Activated naive CD8-positive, alpha-beta T cell (primary cell): ENCODE measurements at regions not wholly inside any gene's neighbourhood (a gene's known extent, or its start where the extent isn't known, plus 50 kb on each side); places are given as distances from the start of the nearest gene placed in this dataset.
"Not testable (repeated sequence)": the region's sequence is repeated elsewhere in the genome, so short reads cannot be mapped to it uniquely, and the experiment has no call there.

ENCODE experiments used
- H3K27ac Mint-ChIP-seq: one replicate; pipeline ENCODE4 v1.8.0; 2021; ENCODE audit warnings: mixed read lengths
- H3K27me3 Mint-ChIP-seq: one replicate; pipeline ENCODE4 v1.8.0; 2021; ENCODE audit warnings: mixed read lengths
- H3K36me3 Mint-ChIP-seq: one replicate; pipeline ENCODE4 v1.8.0; 2021; ENCODE audit warnings: mixed read lengths
- H3K4me1 Mint-ChIP-seq: one replicate; pipeline ENCODE4 v1.8.0; 2021; ENCODE audit warnings: low read depth, mixed read lengths
- H3K4me3 Mint-ChIP-seq: one replicate; pipeline ENCODE4 v1.8.0; 2021; ENCODE audit warnings: mild to moderate bottlenecking, mixed read lengths
- H3K9me3 Mint-ChIP-seq: one replicate; pipeline ENCODE4 v1.8.0; 2021; ENCODE audit warnings: low read depth, mixed read lengths

DNA sequence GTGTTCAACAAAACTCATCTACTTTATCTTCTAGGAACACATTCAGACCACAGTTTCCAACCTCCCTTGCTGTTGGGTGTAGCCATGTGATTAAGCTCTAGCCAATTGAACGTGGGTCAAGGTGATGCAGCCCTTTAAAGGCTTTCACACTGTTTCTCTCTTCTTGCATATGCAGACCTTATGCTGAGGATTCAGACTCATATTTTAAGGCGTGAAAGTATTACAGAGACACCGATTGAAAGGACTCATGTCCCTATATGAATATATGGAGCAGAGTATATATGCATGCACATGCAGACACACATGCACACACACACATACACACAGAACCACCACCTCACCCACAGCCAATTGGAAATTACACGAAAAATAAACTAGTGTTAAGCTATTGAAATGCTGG lies 214.3 kb upstream of the NR5A2 start:
- H3K36me3 Mint-ChIP-seq: no peaks in the 10 kb centered on the region
- no peak overlapping the region for H3K27ac Mint-ChIP-seq
- peaks cover 6% of the 10 kb centered on the region for H3K27me3 Mint-ChIP-seq
- H3K9me3 Mint-ChIP-seq: no peaks in the 10 kb centered on the region
- H3K4me3 Mint-ChIP-seq: no peak overlapping the region
- no peaks in the 10 kb centered on the region for H3K4me1 Mint-ChIP-seq

DNA sequence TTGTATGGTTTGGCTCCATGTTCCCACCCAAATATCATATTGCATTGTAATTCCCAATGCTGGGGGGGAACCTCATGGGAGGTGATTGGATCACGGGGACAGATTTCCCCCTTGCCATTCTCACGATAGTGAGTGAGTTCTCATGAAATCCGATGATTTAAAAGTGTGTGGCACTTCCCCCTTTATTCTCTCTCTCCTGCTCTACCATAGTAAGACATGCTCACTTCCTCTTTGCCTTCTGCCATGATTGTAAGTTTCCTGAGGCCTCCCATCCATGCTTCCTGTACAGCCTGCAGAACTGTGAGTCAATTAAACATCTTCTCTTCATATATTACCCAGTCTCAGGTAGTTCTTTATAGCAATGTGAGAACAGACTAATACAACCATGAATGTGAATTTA lies 211.6 kb upstream of the NR5A2 start:
- no peak overlapping the region for H3K4me3 Mint-ChIP-seq
- H3K4me1 Mint-ChIP-seq: no peaks in the 10 kb centered on the region
- no peak overlapping the region for H3K27ac Mint-ChIP-seq
- no peaks in the 10 kb centered on the region for H3K36me3 Mint-ChIP-seq
- H3K27me3 Mint-ChIP-seq: peaks cover 8% of the 10 kb centered on the region
- no peaks in the 10 kb centered on the region for H3K9me3 Mint-ChIP-seq

DNA sequence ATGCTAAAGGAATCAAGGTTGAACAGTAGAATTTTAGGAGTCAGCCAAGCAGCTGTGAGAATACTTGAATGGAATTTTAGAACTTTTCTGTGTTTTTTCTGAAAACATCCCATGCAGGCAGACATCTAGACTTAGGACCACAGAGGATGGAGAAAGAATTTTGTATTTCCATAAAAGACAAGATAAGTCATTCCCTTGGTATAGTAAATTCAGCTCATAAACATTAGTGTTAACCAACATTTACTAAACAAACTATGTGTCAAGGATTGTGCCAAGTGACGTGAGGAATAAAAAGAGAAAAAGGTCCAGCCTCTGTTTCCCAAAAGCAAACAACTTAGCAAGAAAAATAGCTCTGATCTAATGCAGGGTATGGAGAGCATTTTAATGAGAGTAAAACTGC lies 210.2 kb upstream of the NR5A2 start:
- Mint-ChIP-seq H3K27me3 (peaks cover 4% of the 10 kb centered on the region), H3K27ac (no peak overlapping the region), H3K9me3 (no peaks in the 10 kb centered on the region), H3K36me3 (no peaks in the 10 kb centered on the region), H3K4me3 (no peak overlapping the region), H3K4me1 (no peaks in the 10 kb centered on the region)

DNA sequence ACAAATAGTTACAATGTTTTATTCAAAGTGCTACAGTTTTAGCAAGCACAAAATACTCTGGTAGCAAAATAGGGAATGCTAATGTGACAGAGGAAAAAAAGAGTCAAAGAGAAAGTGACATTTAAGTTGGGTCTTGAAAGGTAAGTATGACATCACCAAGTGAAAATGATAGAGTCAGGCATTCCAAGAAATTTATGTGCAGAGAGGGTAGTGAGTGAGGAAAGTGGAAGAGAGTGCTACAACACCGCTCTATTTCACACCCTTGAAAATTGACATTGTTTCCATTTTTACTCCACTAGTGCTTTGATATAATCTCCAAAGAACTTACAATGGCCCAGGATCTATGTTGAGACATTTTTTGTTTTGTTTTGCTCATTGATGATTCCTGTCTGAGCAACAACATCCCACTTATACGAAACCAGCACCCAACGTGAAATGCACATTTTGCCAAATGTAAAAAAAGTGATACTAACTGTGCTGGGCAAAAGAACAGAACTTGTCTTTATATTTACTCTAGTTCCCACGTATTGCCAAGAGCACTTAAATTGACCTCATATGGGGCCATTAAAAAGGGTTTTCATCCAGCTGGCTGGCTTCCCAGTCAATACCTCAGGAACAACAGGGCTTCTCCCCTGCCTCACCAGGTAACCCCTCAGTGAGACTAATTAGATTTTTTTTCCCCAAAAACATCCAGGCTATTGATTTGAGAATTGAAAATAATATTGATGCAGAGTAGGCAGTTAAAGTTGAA lies 206.3 kb upstream of the NR5A2 start:
- Mint-ChIP-seq H3K36me3 (no peaks in the 10 kb centered on the region), H3K4me1 (no peaks in the 10 kb centered on the region), H3K27me3 (peaks cover 14% of the 10 kb centered on the region), H3K27ac (no peak overlapping the region), H3K4me3 (no peak overlapping the region), H3K9me3 (no peaks in the 10 kb centered on the region)

DNA sequence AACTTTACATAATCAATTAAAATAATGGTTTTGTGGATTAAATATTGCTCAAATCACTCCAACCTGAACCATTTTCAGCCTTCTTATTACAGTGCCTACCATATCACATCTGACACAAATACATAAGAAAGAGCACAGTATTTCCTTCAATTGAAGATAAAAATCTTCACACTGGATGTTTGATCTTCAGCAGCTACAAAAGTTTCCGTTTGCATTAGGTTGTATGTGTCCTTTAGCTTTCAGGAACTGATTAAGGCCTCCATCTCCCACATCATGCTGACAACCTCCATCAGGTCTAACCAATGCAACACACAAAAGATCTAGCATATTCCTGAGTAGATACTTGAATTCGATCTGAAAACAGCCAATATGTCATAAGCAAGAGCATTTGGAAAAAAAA lies 195.1 kb upstream of the NR5A2 start:
- no peaks in the 10 kb centered on the region for H3K4me1 Mint-ChIP-seq
- H3K9me3 Mint-ChIP-seq: peaks cover 8% of the 10 kb centered on the region
- no peak overlapping the region for H3K27ac Mint-ChIP-seq
- no peak overlapping the region for H3K4me3 Mint-ChIP-seq
- no peaks in the 10 kb centered on the region for H3K36me3 Mint-ChIP-seq
- peaks cover 8% of the 10 kb centered on the region for H3K27me3 Mint-ChIP-seq

DNA sequence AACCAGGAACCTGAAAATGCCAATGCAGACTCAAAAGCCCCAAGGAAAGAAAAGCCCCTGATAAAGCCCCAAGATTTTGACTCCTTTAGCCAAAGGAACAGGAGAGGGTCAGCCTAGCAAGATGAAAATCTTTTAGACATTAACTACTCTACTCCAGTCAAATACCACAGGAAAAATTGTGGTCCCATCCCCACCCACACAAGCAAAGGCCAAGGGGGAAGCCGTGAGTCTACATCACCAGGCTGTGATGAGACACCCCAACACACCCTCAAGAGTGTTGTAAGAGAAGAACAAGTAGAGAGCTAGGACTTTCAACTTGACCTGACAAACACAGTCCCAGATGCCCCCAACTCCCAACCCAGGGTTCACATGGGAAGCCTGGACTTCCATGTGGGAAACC lies 192.8 kb upstream of the NR5A2 start:
- Mint-ChIP-seq H3K36me3 (no peaks in the 10 kb centered on the region), H3K9me3 (peaks cover 9% of the 10 kb centered on the region), H3K4me3 (no peak overlapping the region), H3K4me1 (no peaks in the 10 kb centered on the region), H3K27me3 (peaks cover 9% of the 10 kb centered on the region), H3K27ac (no peak overlapping the region)

DNA sequence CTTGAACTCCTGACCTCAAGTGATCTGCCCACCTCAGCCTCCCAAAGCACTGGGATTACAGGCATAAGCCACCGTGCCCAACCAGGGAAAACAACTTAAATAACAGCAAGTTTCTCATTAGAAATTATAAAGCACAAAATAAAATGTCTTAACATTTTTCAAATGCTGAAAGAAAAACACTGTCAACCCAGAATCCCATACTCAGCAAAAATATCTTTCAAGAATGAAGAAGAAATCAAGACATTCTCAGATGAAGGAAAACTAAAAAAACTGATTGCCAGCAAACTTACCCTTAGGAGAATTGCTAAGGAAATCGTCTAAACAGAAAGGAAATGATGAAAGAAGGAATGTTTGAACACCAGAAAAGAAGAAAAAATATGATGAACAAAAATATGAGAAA lies 191.1 kb upstream of the NR5A2 start:
- Mint-ChIP-seq H3K4me1 (no peaks in the 10 kb centered on the region), H3K27ac (no peak overlapping the region), H3K27me3 (peaks cover 9% of the 10 kb centered on the region), H3K9me3 (peaks cover 9% of the 10 kb centered on the region), H3K4me3 (no peak overlapping the region), H3K36me3 (no peaks in the 10 kb centered on the region)

DNA sequence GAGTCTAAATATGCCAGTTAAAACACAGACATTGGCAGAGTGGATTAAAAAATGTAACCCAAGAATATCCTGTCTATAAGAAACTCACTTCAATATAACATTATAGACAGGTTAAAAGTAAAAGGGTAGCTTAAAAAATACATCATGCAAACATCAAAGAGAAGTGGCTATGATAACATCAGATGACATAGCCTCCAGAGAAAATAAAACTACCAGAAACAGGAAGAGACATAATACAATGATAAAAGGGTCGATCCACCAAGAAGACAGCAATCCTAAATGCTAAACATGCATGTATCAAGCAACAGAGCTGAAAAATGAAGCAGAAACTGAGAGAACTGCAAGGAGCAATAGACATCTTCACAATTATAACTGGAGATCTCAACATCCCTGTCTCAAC lies 190.2 kb upstream of the NR5A2 start:
- H3K4me3 Mint-ChIP-seq: no peak overlapping the region
- no peak overlapping the region for H3K27ac Mint-ChIP-seq
- no peaks in the 10 kb centered on the region for H3K4me1 Mint-ChIP-seq
- peaks cover 9% of the 10 kb centered on the region for H3K9me3 Mint-ChIP-seq
- peaks cover 9% of the 10 kb centered on the region for H3K27me3 Mint-ChIP-seq
- H3K36me3 Mint-ChIP-seq: no peaks in the 10 kb centered on the region

DNA sequence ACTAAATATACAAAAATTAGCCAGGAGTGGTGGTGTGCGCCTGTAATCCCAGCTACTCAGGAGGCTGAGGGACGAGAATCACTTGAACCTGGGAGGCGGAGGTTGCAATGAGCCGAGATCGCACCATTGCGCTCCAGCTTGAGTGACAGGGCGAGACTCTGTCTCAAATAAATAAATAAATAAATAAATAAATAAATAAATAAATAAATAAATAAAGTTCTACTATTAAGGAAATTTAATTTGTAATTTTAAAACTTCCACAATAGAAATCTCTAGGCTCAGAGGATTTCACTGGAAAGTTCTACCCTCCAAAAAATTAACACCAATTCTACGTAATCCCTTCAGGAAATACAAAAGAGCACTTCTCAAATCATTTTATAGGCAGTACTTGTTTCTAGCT lies 187.9 kb upstream of the NR5A2 start:
- H3K36me3 Mint-ChIP-seq, H3K9me3 Mint-ChIP-seq, H3K4me1 Mint-ChIP-seq, H3K27me3 Mint-ChIP-seq, H3K27ac Mint-ChIP-seq, H3K4me3 Mint-ChIP-seq: not testable (repeated sequence)

DNA sequence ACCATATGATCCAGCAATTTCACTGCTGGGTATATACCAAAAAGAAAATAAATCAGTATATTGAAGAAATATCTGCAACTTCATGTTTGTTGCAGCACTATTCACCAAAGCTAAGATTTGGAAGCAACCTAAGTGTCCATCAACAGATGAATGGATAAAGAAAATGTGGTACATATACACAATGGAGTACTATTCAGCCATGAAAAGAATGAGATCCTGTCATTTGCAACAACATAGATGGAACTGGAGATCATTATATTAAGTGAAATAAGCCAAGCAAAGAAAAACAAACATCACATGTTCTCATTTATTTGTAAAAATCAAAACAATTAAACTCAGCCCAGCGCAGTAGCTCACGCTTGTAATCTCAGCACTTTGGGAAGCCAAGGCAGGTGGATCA lies 184.4 kb upstream of the NR5A2 start:
- not testable (repeated sequence) for H3K9me3 Mint-ChIP-seq, H3K4me1 Mint-ChIP-seq, H3K27me3 Mint-ChIP-seq, H3K36me3 Mint-ChIP-seq, H3K27ac Mint-ChIP-seq, H3K4me3 Mint-ChIP-seq

DNA sequence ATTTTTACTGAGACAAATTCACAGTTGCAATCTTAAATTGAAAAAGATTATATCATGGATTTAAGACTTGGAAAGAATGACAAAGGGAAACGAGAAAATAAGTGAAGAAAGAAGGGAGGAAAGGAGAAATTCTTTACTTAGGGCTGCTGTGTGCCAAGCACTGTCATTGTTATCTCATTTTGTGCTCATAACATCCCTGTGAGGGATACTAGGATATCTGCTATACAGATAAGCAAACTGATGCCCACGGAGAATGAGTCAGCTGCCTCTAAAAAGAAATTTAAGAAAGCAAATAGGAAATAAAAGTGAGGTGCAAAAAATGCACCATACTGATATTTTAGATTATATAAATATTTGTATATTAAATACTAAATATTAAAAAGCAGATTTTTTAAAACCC lies 183.6 kb upstream of the NR5A2 start:
- H3K4me3 Mint-ChIP-seq: no peak overlapping the region
- H3K27me3 Mint-ChIP-seq: peaks cover 12% of the 10 kb centered on the region
- H3K9me3 Mint-ChIP-seq: peaks cover 3% of the 10 kb centered on the region
- H3K36me3 Mint-ChIP-seq: no peaks in the 10 kb centered on the region
- no peak overlapping the region for H3K27ac Mint-ChIP-seq
- no peaks in the 10 kb centered on the region for H3K4me1 Mint-ChIP-seq

DNA sequence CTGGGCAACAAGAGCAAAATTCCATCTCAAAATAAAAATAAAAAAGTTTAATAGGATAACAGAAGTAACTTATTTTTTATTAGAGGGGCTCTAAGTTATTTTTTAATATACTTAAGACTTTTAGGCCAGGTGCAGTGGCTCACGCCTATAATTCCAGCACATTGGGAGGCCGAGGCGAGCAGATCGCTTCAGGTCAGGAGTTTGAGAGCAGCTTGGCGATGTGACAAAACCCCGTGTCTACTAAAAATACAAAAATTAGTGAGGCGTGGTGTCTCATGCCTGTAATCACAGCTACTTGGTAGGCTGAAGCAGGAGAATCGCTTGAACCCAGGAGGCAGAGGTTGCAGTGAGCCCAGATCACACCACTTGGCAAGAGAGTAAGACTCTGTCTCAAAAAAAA lies 180.5 kb upstream of the NR5A2 start:
- Mint-ChIP-seq H3K27me3 (peaks cover 13% of the 10 kb centered on the region), H3K4me3 (no peak overlapping the region), H3K36me3 (no peaks in the 10 kb centered on the region), H3K27ac (no peak overlapping the region), H3K9me3 (peaks cover 3% of the 10 kb centered on the region), H3K4me1 (no peaks in the 10 kb centered on the region)

DNA sequence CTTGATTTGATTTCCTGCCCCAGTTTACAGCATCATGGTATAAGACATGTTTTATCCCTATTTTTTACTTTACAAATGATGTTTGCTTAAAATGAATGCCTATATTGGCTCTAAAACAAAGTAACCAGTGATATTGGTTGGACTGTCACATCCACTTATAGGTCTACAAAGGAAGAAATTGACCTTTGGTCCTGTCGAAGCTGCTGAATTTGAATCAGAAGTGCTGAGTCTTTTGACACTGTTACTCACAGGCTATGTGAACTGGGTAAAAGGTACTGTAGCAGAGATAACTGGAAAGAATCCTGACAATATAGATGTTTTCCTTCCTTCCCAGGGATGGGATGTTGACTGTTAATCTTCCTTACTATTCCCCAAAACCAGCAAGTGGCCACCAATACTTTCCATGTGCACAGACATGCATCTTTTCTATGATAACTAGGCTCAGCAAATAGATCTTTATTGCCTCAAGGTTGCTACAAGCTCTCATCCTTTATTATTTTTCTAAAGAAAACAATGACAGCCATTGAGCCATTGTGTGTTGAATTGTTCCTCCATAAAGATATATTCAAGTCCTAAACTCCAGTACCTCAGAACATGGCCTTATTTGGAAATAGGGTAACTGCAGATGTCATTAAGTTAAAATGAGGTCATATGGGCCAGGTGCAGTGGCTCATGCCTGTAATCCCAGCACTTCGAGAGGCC lies 175.9 kb upstream of the NR5A2 start:
- H3K4me1 Mint-ChIP-seq: no peaks in the 10 kb centered on the region
- H3K27me3 Mint-ChIP-seq: peaks cover 10% of the 10 kb centered on the region
- H3K9me3 Mint-ChIP-seq: no peaks in the 10 kb centered on the region
- H3K27ac Mint-ChIP-seq: no peak overlapping the region
- H3K36me3 Mint-ChIP-seq: no peaks in the 10 kb centered on the region
- no peak overlapping the region for H3K4me3 Mint-ChIP-seq

DNA sequence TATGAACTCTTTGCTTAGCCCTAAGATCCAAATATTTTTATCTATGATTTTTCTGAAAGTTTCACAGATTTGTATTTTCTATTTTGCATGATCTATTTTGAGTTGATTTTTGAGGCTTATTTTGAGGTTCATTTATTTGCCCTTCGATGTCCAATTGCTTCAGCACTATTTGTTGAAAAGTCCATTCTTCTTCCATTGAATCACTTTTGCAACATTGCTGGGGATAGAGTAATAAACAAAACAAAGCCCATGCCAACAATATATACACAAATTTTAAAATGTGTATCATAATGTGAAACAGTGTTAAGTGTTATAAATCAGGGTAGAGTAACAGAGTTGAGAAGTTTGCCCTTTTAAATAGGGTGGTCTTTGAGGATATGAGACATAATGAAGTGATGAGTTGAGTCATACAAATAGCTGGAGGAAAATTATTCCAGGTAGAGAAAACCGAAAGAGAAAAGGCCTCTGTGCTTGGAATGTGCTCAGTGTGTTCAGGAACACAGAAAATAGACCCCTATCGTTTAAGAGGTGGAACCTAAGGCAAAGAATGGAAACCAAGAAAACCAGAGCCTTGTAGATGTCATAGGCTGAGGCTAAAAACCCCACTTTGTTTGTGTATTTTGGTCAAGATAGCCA lies 172.7 kb upstream of the NR5A2 start:
- Mint-ChIP-seq H3K4me1 (peaks cover 7% of the 10 kb centered on the region), H3K36me3 (no peaks in the 10 kb centered on the region), H3K27ac (no peak overlapping the region), H3K9me3 (no peaks in the 10 kb centered on the region), H3K4me3 (no peak overlapping the region), H3K27me3 (peaks cover 6% of the 10 kb centered on the region)

DNA sequence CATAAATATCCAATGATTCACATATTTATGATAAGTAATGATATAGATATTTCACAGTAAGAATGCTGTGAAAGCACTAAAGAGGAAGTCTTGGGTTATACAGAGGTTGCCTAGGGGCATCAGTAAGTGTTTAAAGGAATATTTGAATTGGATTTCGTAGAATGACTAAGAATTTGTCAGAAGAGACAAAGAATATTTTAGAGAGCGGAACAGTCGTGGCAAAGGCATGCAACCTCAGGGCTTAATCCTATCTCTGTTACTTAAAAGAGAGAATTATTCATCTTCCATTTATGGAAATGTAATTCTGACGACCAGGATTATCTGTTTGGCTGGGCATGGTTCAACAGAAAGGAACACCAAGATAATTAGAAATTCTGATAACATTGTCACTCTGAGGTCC lies 171.9 kb upstream of the NR5A2 start:
- H3K36me3 Mint-ChIP-seq: no peaks in the 10 kb centered on the region
- peaks cover 6% of the 10 kb centered on the region for H3K27me3 Mint-ChIP-seq
- no peaks in the 10 kb centered on the region for H3K9me3 Mint-ChIP-seq
- H3K27ac Mint-ChIP-seq: no peak overlapping the region
- H3K4me3 Mint-ChIP-seq: no peak overlapping the region
- peaks cover 7% of the 10 kb centered on the region for H3K4me1 Mint-ChIP-seq
